ENCODE measurements at regions not wholly inside any gene's neighbourhood (a gene's known extent, or its start where the extent isn't known, plus 50 kb on each side); places are given as distances from the start of the nearest gene placed in this dataset.

GRCh38 chrX:104359124-104359523 is 104.4 kb upstream of the ESX1 start:
- TF ChIP-seq CTCF (conservative IDR thresholded peaks at IDR 0.05; ENCODE audit: low read depth, low read length) = no peak
- TF ChIP-seq POLR2A (IDR thresholded peaks at IDR 0.05; ENCODE audit: low read depth, low read length) = no peak
- no peak for TF ChIP-seq RAD21 (IDR thresholded peaks at IDR 0.05; ENCODE audit: low read length)
- no peak for TF ChIP-seq ELK1 (IDR thresholded peaks at IDR 0.05; ENCODE audit: borderline replicate concordance, low read depth, low read length)
- TF ChIP-seq FOS (IDR thresholded peaks at IDR 0.05; ENCODE audit: low read depth, low read length) = no peak
- no peak for TF ChIP-seq CHD1 (IDR thresholded peaks at IDR 0.05; ENCODE audit: low read depth, low read length)
- TF ChIP-seq MAFK (IDR thresholded peaks at IDR 0.05; ENCODE audit: low read depth, low read length) = no peak
- TF ChIP-seq BHLHE40 (IDR thresholded peaks at IDR 0.05; ENCODE audit: low read depth, low read length) = no peak
- no peak for TF ChIP-seq USF2 (IDR thresholded peaks at IDR 0.05; ENCODE audit: low read depth, low read length)
- no peak for TF ChIP-seq MXI1 (IDR thresholded peaks at IDR 0.05; ENCODE audit: borderline replicate concordance, low read depth, low read length)
- no peak for TF ChIP-seq RFX5 (IDR thresholded peaks at IDR 0.05; ENCODE audit: low read depth, low read length)
- TF ChIP-seq CEBPB (IDR thresholded peaks at IDR 0.05; ENCODE audit: low read depth, low read length) = no peak
- TF ChIP-seq MAZ (IDR thresholded peaks at IDR 0.05; ENCODE audit: borderline replicate concordance, low read depth, low read length) = no peak

All from IMR-90 (cell line).